ENCODE measurements at regions not wholly inside any gene's neighbourhood (a gene's known extent, or its start where the extent isn't known, plus 50 kb on each side); places are given as distances from the start of the nearest gene placed in this dataset.

- CTCF ChIA-PET, result interaction anchor here (1.4 kb wide), 1 partner anchor 52 kb away, joined by 3 read pairs; no protein-coding TSS in a partner anchor
- Histone ChIP-seq H3K4me2 (ENCODE audit: low read length) (no peak overlapping the region), H3K4me1 (ENCODE audit: control insufficient read depth in 1 of 2, insufficient read depth in 2 of 2, low read length in 2 of 2) (no peaks in the 10 kb centered on the region), H3K4me3 (replicated peaks in 1 of 2; ENCODE audit: low read depth in 1 of 2, low read length in 2 of 2) (no peak overlapping the region), H2AFZ (ENCODE audit: low read depth, low read length, poor library complexity, severe bottlenecking) (no peak overlapping the region), H3K9me3 (ENCODE audit: control insufficient read depth in 1 of 2, insufficient read depth in 1 of 2, low read depth in 1 of 2, low read length in 2 of 2) (no peaks in the 10 kb centered on the region), H3K9me2 (ENCODE audit: insufficient read depth) (no peaks in the 10 kb centered on the region), H3K27ac (ENCODE audit: low read depth, low read length) (no peak overlapping the region), H3K27me3 (ENCODE audit: insufficient read depth, low read length) (no peaks in the 10 kb centered on the region), H3K79me2 (ENCODE audit: insufficient read depth, low read length) (no peaks in the 10 kb centered on the region), H3K36me3 (ENCODE audit: control insufficient read depth in 1 of 2, insufficient read depth in 2 of 2, low read length in 2 of 2) (no peaks in the 10 kb centered on the region), H4K20me1 (ENCODE audit: insufficient read depth) (no peaks in the 10 kb centered on the region), H3K9ac (ENCODE audit: low read length) (no peak overlapping the region)
- DNase-seq (ENCODE audit: low read depth, low spot score), result no peak
- no peak for ATAC-seq
- TF ChIP-seq ATF3 (IDR thresholded peaks at IDR 0.05), result no peak
- no peak for TF ChIP-seq RAD21 (IDR thresholded peaks at IDR 0.05; ENCODE audit: low read depth)
- TF ChIP-seq EZH2phosphoT487 (IDR thresholded peaks at IDR 0.05; ENCODE audit: borderline replicate concordance), result no peak
- no peak for TF ChIP-seq POLR2AphosphoS5 (IDR thresholded peaks at IDR 0.05; ENCODE audit: low read depth, low read length)
- TF ChIP-seq CEBPB (IDR thresholded peaks at IDR 0.05; ENCODE audit: low read depth), result no peak
- TF ChIP-seq CBX3 (IDR thresholded peaks at IDR 0.05; ENCODE audit: low read depth), result no peak
- TF ChIP-seq POLR2A (IDR thresholded peaks at IDR 0.05; ENCODE audit: borderline replicate concordance, extremely low read depth, insufficient read depth, insufficient read length), result no peak
- TF ChIP-seq SRF (IDR thresholded peaks at IDR 0.05; ENCODE audit: low read depth), result no peak
- TF ChIP-seq JUND (IDR thresholded peaks at IDR 0.05), result no peak
- no peak for TF ChIP-seq SIN3A (IDR thresholded peaks at IDR 0.05; ENCODE audit: low read depth)
- no peak for TF ChIP-seq SP1 (IDR thresholded peaks at IDR 0.05; ENCODE audit: low read depth)
- TF ChIP-seq TCF7L2 (IDR thresholded peaks at IDR 0.05; ENCODE audit: borderline replicate concordance, extremely low read depth, insufficient read depth, insufficient read length), result no peak
- TF ChIP-seq ZBTB33 (IDR thresholded peaks at IDR 0.05; ENCODE audit: extremely low read depth, insufficient replicate concordance, low read length), result no peak
- POLR2A ChIA-PET, result no interaction called here
- RAD21 ChIA-PET (ENCODE audit: low non-redundant PET in 1 of 2, low total read pairs in 2 of 2, uncharacterized antibody in 2 of 2, unreplicated experiment in 2 of 2), result no interaction called here
- intact Hi-C loops (cut with micrococcal nuclease), result no loop called here
- BruUV-seq (replicated peaks), result no TSS peak
Measured at GRCh38 chr17:36807496-36808179, 129.6 kb upstream of the LHX1 start.
